Colonic mucosa (tissue), 4 donors: ENCODE measurements at regions not wholly inside any gene's neighbourhood (a gene's known extent, or its start where the extent isn't known, plus 50 kb on each side); places are given as distances from the start of the nearest gene placed in this dataset.

ENCODE experiments used
- DNase-seq: peaks from one replicate; pipeline ENCODE4 v3.0.0-alpha.2; 2020
- H3K27ac ChIP-seq: fragments of 200-600 bp; one replicate; pipeline ENCODE4 v1.8.0; 2021
- H3K27me3 ChIP-seq: fragments of 200-600 bp; one replicate; pipeline ENCODE4 v1.8.0; 2021
- H3K36me3 ChIP-seq: fragments of 200-600 bp; one replicate; pipeline ENCODE4 v1.8.0; 2021
- H3K4me1 ChIP-seq: fragments of 200-600 bp; one replicate; pipeline ENCODE4 v1.8.0; 2021; ENCODE audit warnings: mild to moderate bottlenecking
- H3K4me3 ChIP-seq: fragments of 200-600 bp; one replicate; pipeline ENCODE4 v1.8.0; 2021
- H3K9ac ChIP-seq, 2 donors: one replicate each; pipeline ENCODE4 v1.7.0; 2013; ENCODE audit warnings: control low read depth in 2 of 2, low read depth in 2 of 2, low read length in 2 of 2
- H3K9me3 ChIP-seq: fragments of 200-600 bp; one replicate; pipeline ENCODE4 v1.8.0; 2021
- intact Hi-C: fragments of 100-400 bp; cut with DNase I; formaldehyde crosslinking; loops from one replicate; pipeline ENCODE4 v1.14.1; 2022
- TF ChIP-seq, protein P1 (sequence below): fragments of 200-600 bp; IDR thresholded peaks from one replicate; pipeline ENCODE4 v1.8.0; 2022; ENCODE audit warnings: antibody characterized with exemption, mild to moderate bottlenecking
- donor health status: healthy.
- donor health status: DM: no; HTN: no; CAD: no.
- donor health status: DM: no; HTN: no; CAD: no.

DNA sequence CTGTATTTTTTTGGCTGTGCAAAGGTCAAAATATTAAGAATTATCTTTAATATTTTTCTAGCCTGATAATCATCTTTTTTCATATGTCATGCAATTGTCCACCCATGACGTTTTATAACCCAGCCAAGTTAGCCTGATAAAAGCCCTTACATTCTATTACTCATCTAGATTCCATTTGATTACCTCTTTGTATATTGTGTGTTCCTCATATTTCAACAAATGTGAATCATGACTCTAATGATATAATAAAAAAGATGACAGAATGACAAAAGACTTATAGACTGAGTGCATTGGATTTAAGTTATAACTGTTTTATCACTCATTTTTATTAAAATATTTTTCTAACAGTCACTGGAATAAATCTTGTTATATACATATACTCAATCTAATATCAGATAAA is 1560.0 kb upstream of the LRRTM3 start:
- intact Hi-C loops, result no loop called here
- H3K4me1 ChIP-seq, result no peaks in the 10 kb centered on the region
- TF ChIP-seq, protein P1, sequence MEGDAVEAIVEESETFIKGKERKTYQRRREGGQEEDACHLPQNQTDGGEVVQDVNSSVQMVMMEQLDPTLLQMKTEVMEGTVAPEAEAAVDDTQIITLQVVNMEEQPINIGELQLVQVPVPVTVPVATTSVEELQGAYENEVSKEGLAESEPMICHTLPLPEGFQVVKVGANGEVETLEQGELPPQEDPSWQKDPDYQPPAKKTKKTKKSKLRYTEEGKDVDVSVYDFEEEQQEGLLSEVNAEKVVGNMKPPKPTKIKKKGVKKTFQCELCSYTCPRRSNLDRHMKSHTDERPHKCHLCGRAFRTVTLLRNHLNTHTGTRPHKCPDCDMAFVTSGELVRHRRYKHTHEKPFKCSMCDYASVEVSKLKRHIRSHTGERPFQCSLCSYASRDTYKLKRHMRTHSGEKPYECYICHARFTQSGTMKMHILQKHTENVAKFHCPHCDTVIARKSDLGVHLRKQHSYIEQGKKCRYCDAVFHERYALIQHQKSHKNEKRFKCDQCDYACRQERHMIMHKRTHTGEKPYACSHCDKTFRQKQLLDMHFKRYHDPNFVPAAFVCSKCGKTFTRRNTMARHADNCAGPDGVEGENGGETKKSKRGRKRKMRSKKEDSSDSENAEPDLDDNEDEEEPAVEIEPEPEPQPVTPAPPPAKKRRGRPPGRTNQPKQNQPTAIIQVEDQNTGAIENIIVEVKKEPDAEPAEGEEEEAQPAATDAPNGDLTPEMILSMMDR, result no peak

DNA sequence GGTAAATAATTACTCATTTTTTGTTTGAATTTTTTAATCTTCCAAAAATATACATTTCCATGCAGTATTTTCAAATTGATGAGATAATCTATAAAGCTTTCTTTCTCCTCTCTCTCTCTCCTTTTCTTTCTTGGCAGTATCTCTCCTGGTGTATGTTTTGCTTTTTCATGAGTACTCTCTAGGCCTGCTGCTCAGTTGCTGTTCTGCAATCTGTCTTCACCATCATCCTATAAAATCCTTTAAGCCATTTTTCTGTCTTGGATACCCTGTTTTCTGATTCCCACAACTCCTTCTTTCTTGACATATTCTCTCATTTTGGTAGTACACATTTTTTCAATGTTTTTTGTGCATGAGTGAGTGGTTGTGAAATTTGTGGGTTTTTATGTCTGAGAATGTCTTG is 1558.1 kb upstream of the LRRTM3 start:
- intact Hi-C loops, result no loop called here
- TF ChIP-seq, protein P1, result no peak
- no peaks in the 10 kb centered on the region for H3K36me3 ChIP-seq
- H3K9ac ChIP-seq, result no peak overlapping the region
- no peak for DNase-seq
- H3K27ac ChIP-seq, result no peak overlapping the region
- H3K4me1 ChIP-seq, result no peaks in the 10 kb centered on the region
- H3K9me3 ChIP-seq, result no peaks in the 10 kb centered on the region
- H3K27me3 ChIP-seq, result no peaks in the 10 kb centered on the region
- no peak overlapping the region for H3K4me3 ChIP-seq

More for the DNA sequence above, 1560.0 kb upstream of the LRRTM3 start:
- no peak for DNase-seq
- Histone ChIP-seq H3K36me3 (no peaks in the 10 kb centered on the region), H3K9ac (no peak overlapping the region), H3K4me3 (no peak overlapping the region), H3K27ac (no peak overlapping the region), H3K9me3 (no peaks in the 10 kb centered on the region), H3K27me3 (no peaks in the 10 kb centered on the region)

DNA sequence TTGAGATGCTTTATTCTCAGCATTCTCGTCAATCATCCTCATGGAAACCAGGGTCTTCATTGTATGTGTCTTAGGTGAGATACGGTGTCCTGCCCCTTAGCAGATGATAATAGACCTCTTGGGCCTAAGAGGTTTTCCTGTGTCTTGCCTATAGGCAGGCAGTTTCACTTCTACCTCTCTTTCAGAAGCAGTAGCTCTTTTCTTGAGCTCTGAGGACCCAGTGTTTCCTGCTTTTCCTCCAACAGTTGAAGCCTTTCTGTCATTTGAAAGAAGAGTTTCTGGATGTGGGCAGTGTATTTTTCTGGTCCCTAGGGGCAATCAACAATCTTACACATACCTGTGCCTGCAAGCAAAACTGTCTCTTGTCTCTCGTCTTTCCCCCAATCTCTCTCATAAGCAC is 1550.3 kb upstream of the LRRTM3 start:
- Histone ChIP-seq H3K27me3 (no peaks in the 10 kb centered on the region), H3K9me3 (no peaks in the 10 kb centered on the region), H3K4me1 (no peaks in the 10 kb centered on the region), H3K4me3 (no peak overlapping the region), H3K27ac (no peak overlapping the region), H3K36me3 (no peaks in the 10 kb centered on the region), H3K9ac (no peak overlapping the region)
- no peak for DNase-seq
- TF ChIP-seq, protein P1, result no peak
- intact Hi-C loops, result no loop called here

DNA sequence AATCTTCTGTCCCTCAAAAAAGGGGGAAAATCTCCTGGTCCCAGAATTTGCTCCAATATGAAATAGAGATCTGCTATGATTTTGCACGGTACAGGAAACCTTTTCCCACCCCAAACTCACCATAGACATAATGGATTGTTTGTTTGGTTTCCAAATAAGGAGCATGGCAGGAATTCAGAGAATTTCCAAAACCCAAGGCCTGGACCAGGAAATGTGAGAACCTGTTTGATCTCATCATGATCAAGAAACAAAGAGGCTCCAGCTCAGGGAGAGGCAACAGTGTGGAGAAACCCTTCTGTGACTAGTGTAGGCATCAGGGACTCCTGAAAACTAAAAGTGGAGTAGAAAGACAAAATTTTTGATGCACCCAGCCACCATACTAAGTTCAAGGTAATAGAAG is 1548.1 kb upstream of the LRRTM3 start:
- TF ChIP-seq, protein P1, result no peak
- no peaks in the 10 kb centered on the region for H3K36me3 ChIP-seq
- intact Hi-C loops, result no loop called here
- H3K9ac ChIP-seq, result no peak overlapping the region
- no peaks in the 10 kb centered on the region for H3K9me3 ChIP-seq
- no peaks in the 10 kb centered on the region for H3K27me3 ChIP-seq
- H3K27ac ChIP-seq, result no peak overlapping the region
- no peak overlapping the region for H3K4me3 ChIP-seq
- no peaks in the 10 kb centered on the region for H3K4me1 ChIP-seq
- no peak for DNase-seq

DNA sequence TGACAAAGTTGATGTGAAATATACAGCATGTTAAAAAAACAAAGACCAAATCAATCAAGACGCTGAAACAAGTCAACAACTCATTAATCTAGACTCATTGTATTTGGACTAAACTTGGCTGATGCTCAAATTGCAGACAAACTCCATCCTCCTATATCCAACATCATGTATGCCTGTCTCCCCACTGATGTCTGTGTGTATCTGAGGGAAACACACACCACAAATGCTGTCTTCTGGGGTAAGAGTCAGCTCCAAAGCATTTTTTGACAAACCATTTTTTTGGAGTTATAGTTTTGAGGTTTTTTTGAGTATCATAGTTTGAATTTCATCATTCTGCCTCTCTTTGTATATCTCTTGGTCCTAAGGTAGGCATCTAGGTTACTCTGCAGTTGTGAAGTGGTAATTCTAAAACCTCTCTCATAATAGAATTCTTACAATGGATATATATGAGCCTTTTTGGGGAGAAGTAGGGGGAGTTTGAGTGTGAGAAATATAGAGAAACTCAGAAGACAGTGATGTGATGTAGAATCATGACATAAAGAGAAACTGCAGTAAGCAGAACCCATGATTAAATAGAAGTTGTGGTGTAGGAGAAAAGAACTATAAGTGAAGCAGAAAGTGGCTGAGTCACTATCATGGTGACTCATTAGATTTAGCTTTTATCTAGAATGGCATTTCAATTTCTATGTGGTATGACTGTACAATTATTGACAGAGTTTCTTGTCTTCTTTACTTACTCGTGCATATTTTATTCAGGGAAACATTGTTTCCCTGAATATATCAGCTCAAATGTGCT is 1531.1 kb upstream of the LRRTM3 start:
- no peaks in the 10 kb centered on the region for H3K9me3 ChIP-seq
- no peaks in the 10 kb centered on the region for H3K27me3 ChIP-seq
- no peak overlapping the region for H3K4me3 ChIP-seq
- H3K27ac ChIP-seq, result no peak overlapping the region
- intact Hi-C loops, result no loop called here
- H3K4me1 ChIP-seq, result no peaks in the 10 kb centered on the region
- H3K36me3 ChIP-seq, result no peaks in the 10 kb centered on the region
- H3K9ac ChIP-seq, result no peak overlapping the region
- TF ChIP-seq, protein P1, result no peak
- no peak for DNase-seq
